Colonic mucosa (tissue), 4 donors: ENCODE measurements at regions not wholly inside any gene's neighbourhood (a gene's known extent, or its start where the extent isn't known, plus 50 kb on each side); places are given as distances from the start of the nearest gene placed in this dataset.

Experiments
- DNase-seq: peaks from one replicate; pipeline ENCODE4 v3.0.0-alpha.2; 2020
- H3K27ac ChIP-seq: fragments of 200-600 bp; one replicate; pipeline ENCODE4 v1.8.0; 2021
- H3K27me3 ChIP-seq: fragments of 200-600 bp; one replicate; pipeline ENCODE4 v1.8.0; 2021
- H3K36me3 ChIP-seq: fragments of 200-600 bp; one replicate; pipeline ENCODE4 v1.8.0; 2021
- H3K4me1 ChIP-seq: fragments of 200-600 bp; one replicate; pipeline ENCODE4 v1.8.0; 2021; ENCODE audit warnings: mild to moderate bottlenecking
- H3K4me3 ChIP-seq: fragments of 200-600 bp; one replicate; pipeline ENCODE4 v1.8.0; 2021
- H3K9ac ChIP-seq, 2 donors: one replicate each; pipeline ENCODE4 v1.7.0; 2013; ENCODE audit warnings: control low read depth in 2 of 2, low read depth in 2 of 2, low read length in 2 of 2
- H3K9me3 ChIP-seq: fragments of 200-600 bp; one replicate; pipeline ENCODE4 v1.8.0; 2021
- intact Hi-C: fragments of 100-400 bp; cut with DNase I; formaldehyde crosslinking; loops from one replicate; pipeline ENCODE4 v1.14.1; 2022
- TF ChIP-seq, protein P1 (sequence below): fragments of 200-600 bp; IDR thresholded peaks from one replicate; pipeline ENCODE4 v1.8.0; 2022; ENCODE audit warnings: antibody characterized with exemption, mild to moderate bottlenecking
- donor health status: healthy.
- donor health status: DM: no; HTN: no; CAD: no.
- donor health status: DM: no; HTN: no; CAD: no.

DNA sequence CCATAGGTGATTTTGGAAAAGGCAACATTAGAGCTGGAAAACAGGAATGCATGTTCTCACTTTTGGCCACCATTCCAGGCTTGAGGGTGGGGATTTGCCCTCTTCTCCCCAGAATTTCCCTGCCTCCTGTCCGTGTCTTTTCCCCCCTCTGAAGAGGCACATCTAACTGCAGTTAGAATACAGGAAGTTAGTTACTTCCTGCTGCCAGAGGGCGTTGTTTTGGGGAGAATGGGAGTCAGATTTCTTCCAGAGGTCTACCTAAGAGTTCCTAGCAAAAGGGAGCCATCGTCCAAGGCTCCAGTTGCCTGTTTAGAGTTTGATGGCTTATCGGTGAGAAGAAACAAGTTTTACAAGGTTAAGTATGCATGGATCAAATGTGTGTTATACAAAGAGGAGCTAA lies 112.8 kb upstream of the IGF1 start:
- no peak overlapping the region for H3K4me3 ChIP-seq
- H3K4me1 ChIP-seq, result no peaks in the 10 kb centered on the region
- no peak for DNase-seq
- no peak overlapping the region for H3K27ac ChIP-seq
- intact Hi-C loops, result no loop called here
- no peaks in the 10 kb centered on the region for H3K27me3 ChIP-seq
- H3K9ac ChIP-seq, result no peak overlapping the region
- no peaks in the 10 kb centered on the region for H3K9me3 ChIP-seq
- no peaks in the 10 kb centered on the region for H3K36me3 ChIP-seq
- TF ChIP-seq, protein P1, sequence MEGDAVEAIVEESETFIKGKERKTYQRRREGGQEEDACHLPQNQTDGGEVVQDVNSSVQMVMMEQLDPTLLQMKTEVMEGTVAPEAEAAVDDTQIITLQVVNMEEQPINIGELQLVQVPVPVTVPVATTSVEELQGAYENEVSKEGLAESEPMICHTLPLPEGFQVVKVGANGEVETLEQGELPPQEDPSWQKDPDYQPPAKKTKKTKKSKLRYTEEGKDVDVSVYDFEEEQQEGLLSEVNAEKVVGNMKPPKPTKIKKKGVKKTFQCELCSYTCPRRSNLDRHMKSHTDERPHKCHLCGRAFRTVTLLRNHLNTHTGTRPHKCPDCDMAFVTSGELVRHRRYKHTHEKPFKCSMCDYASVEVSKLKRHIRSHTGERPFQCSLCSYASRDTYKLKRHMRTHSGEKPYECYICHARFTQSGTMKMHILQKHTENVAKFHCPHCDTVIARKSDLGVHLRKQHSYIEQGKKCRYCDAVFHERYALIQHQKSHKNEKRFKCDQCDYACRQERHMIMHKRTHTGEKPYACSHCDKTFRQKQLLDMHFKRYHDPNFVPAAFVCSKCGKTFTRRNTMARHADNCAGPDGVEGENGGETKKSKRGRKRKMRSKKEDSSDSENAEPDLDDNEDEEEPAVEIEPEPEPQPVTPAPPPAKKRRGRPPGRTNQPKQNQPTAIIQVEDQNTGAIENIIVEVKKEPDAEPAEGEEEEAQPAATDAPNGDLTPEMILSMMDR, result no peak

DNA sequence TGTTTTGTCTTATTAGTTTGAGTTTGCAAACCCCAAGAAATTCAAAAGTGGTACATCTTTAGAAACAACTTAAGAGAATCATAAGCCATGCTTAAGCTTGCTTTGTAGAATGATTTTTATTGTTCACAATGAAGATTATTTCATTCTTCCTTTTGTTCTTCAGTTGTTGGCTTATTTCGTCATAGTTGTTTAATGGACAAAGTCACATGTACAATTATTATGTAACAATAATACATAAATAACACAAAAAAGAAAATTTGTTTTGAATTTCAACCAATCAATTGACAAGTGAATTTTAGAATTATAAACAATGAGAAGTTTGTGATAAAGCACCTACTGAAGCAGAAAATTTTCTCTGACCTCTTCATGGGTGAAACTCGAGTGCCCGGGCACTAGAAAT lies 111.8 kb upstream of the IGF1 start:
- no peaks in the 10 kb centered on the region for H3K36me3 ChIP-seq
- DNase-seq, result no peak
- TF ChIP-seq, protein P1, result no peak
- no peak overlapping the region for H3K4me3 ChIP-seq
- no peaks in the 10 kb centered on the region for H3K27me3 ChIP-seq
- intact Hi-C loops, result no loop called here
- H3K4me1 ChIP-seq, result no peaks in the 10 kb centered on the region
- H3K9me3 ChIP-seq, result no peaks in the 10 kb centered on the region
- no peak overlapping the region for H3K27ac ChIP-seq
- H3K9ac ChIP-seq, result no peak overlapping the region

GRCh38 chr12:102573237-102573636 lies 92.9 kb upstream of the IGF1 start:
- Histone ChIP-seq H3K9me3 (no peaks in the 10 kb centered on the region), H3K4me3 (no peak overlapping the region), H3K27me3 (no peaks in the 10 kb centered on the region), H3K36me3 (no peaks in the 10 kb centered on the region), H3K4me1 (no peaks in the 10 kb centered on the region), H3K27ac (no peak overlapping the region), H3K9ac (no peak overlapping the region)
- intact Hi-C loops, result no loop called here
- TF ChIP-seq, protein P1, result no peak
- no peak for DNase-seq

- no peak overlapping the region for H3K4me3 ChIP-seq
- H3K36me3 ChIP-seq, result no peaks in the 10 kb centered on the region
- no peaks in the 10 kb centered on the region for H3K9me3 ChIP-seq
- no peak for DNase-seq
- H3K27me3 ChIP-seq, result no peaks in the 10 kb centered on the region
- no peaks in the 10 kb centered on the region for H3K4me1 ChIP-seq
- no peak overlapping the region for H3K9ac ChIP-seq
- intact Hi-C loops, result no loop called here
- H3K27ac ChIP-seq, result no peak overlapping the region
- TF ChIP-seq, protein P1, result no peak
Observed at GRCh38 chr12:102571889-102572288, 91.5 kb upstream of the IGF1 start.

- H3K9me3 ChIP-seq, result no peaks in the 10 kb centered on the region
- no peak overlapping the region for H3K9ac ChIP-seq
- no peaks in the 10 kb centered on the region for H3K36me3 ChIP-seq
- TF ChIP-seq, protein P1, result no peak
- H3K27me3 ChIP-seq, result no peaks in the 10 kb centered on the region
- H3K4me3 ChIP-seq, result no peak overlapping the region
- no peaks in the 10 kb centered on the region for H3K4me1 ChIP-seq
- no peak overlapping the region for H3K27ac ChIP-seq
- no peak for DNase-seq
- intact Hi-C loops, result no loop called here
Observed at GRCh38 chr12:102570256-102570655, 89.9 kb upstream of the IGF1 start.

- no peak overlapping the region for H3K4me3 ChIP-seq
- H3K27ac ChIP-seq, result no peak overlapping the region
- H3K9ac ChIP-seq, result no peak overlapping the region
- DNase-seq, result no peak
- no peaks in the 10 kb centered on the region for H3K9me3 ChIP-seq
- no peaks in the 10 kb centered on the region for H3K4me1 ChIP-seq
- no peaks in the 10 kb centered on the region for H3K27me3 ChIP-seq
- TF ChIP-seq, protein P1, result no peak
- H3K36me3 ChIP-seq, result no peaks in the 10 kb centered on the region
- intact Hi-C loops, result no loop called here
Observed at GRCh38 chr12:102569803-102570202, 89.4 kb upstream of the IGF1 start.
